ENCODE measurements at regions not wholly inside any gene's neighbourhood (a gene's known extent, or its start where the extent isn't known, plus 50 kb on each side); places are given as distances from the start of the nearest gene placed in this dataset.
"Not testable (repeated sequence)": the region's sequence is repeated elsewhere in the genome, so short reads cannot be mapped to it uniquely, and the experiment has no call there.

DNA sequence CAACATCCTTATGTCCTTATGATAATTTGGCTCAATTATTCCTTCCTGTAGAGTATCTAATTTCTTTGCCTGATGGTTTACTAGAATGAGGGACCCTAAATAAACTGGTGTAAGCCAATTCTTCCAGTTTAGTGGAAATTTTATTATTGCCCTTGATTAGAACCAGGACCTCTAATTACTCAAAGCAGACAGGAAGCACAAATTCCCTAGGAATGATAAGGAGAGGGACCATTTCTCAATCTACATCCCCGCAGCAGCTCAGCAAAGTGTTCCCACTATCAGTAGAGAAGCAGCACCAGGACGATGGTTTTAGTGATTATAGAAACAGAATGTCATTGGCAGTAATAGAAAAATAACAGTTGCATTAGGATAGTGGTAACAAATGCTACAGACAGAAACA, 97.1 kb downstream of the PLPPR4 start:
- no peak for DNase-seq (ENCODE audit: low spot score)

DNA sequence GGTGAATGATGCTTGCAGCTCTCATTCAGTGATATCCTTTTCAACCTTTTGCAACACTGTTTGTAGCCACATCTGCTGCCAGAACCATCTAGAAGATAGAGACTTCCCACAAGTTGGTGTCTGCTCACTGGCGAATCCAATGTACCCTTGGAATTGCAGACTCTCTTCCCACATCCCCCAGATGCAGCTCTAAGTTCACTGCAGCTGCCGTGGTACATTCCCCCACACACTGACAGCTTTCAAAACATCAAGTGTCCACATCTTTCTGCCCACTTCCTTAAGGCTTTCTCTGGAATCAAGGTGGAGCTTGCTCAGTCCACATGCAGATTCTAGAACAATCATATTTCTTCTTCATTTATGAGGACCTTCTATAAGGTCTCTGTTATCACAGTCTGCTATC, 99.2 kb downstream of the PLPPR4 start:
- DNase-seq (ENCODE audit: low spot score), result no peak

DNA sequence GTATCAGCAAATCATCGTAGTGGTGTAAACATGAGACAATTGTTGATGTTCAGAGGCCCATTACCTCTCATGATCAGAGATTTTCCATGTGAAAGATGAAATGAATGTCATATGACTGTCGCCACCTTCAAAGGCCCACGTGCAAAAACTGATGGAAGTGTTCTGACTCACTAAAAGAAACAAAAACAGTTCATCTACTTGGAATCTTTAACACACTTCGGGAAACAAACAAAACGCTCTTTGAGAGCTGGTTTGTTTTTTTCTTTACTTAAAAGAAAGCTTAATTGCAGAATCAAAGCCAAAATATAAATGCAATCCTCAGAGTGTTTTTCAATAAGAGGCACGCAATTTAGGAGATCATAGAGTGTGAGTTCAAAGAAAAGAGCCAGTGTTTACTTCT, 100.8 kb downstream of the PLPPR4 start:
- no peak for DNase-seq (ENCODE audit: low spot score)

DNA sequence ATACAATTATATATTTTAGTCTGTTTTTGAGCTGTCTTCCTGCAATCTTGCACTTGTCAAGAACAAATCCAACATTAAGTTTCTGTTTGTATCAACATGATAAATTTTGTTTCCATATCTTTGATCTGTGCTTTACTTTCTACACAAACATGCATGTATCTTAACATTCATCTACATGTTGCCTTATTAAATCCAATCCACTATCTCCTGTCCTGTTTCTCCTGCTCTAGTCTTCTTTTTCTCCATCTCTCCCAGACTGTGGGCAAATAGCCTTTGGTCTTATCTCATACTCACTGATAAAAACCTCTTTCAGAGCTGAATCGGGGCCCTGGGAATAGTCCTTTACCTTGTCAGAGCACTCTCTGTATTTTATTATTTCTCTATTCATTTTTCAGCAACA, 101.3 kb downstream of the PLPPR4 start:
- no peak for DNase-seq (ENCODE audit: low spot score)

DNA sequence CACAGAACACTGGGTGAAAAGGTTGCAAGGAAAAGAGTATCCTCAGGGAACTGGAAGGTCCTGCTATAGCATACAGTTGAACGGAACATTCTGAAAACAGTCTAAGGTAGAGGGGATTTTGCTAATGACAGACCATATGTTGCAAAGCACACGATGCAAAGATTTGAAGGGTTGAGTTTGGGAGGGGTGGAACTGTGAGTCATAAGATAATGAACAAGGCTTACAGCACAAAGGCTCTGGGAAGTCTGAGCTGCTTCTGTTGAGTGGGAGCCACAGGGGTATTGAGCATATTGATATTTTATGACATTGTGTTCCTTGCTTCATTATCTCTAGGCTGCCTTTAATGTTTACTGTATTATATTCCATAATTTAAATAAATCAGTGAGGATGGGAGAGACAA, 104.9 kb downstream of the PLPPR4 start:
- no peak for DNase-seq (ENCODE audit: low spot score)

DNA sequence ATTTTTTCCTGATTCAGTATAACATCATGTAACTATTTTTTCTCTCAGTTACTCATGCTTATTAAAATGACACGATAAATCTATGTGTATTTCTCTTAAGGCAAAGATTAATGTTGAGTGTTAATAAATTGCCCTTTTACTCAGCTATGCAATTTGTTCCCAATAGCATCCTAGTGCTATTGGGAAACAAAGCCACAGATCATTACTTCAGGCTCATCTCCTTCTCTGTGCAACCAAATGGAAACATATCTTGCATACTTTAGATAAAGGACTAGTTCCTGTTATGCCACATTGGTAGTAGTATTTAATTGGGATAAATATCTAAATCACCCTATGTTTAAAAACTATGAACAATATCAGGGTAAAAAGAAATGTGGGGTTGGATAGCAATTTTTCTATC, 106.2 kb downstream of the PLPPR4 start:
- DNase-seq (ENCODE audit: low spot score), result no peak

DNA sequence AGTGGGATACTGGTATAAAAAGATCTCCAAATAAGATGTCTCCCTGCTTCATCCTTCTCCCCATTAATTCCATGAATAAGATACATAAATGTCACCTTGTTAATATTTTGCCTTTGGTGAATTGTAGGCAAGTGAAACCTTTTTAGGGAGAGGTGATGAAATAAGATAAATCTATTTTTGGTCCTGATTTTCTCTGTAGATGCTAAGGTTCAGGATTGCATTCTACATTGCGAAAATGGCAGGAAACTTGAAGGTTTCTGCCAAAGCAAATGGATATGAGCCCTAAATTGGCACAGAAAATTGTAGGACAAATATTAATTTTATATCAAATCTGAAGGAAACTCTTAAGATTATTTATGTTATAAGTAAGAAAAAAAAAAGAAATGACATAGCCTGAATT, 107.1 kb downstream of the PLPPR4 start:
- DNase-seq (ENCODE audit: low spot score), result no peak

DNA sequence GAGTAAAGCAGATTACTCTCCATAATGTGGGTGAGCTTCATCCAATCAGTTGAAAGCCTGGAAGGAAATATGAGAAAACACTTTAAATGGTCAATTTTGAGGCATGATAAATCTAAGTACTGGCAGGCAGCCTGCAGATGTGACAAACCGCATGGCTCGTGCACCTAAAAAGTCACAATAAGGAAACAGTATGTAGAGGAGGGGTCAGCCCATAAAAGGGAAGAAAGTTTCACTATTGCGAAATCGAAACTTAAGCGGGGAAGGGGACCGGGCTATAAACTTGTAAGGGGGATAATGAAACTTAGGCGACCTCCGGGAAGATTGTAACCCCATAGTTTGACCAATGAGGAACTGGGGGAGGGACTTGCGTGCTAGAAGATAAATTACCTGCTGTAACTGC, 109.8 kb downstream of the PLPPR4 start:
- no peak for DNase-seq (ENCODE audit: low spot score)

DNA sequence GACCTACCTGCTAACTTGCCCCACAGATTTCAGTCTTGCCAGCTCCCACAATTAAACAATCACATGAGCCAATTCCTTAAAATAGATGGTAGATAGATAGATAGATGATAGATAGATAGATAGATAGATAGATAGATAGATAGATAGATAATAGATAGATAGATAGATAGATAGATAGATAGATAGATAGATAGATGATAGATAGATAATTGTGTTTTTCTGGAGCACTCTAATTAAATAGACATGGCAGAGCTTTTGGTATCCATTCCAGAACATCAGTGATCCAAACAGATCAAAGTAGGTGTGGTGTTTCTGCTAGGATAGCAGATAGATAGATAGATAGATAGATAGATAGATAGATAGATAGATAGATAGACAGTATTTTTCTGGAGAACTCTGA, 110.4 kb downstream of the PLPPR4 start:
- not testable (repeated sequence) for DNase-seq (ENCODE audit: low spot score)

DNA sequence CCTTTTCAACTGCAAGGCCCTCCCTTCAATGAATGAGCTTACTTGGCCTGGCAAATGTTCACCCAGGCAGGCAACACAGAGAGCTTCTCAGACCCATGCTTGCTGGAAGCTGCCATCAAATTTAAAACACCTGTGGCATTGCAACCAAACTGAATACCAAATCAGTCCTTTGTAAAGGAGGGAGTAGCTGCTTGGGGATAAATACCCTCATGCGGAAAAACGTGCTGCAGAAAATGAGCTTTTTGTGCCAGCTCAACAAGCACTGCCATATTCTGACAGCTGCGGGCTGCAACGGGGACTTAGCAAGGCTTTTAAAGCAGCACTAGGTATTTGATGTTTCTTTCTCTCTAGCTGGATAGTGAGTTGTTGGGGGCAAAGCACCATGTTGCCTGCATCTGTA, 119.7 kb downstream of the PLPPR4 start:
- DNase-seq (ENCODE audit: low spot score), result no peak

DNA sequence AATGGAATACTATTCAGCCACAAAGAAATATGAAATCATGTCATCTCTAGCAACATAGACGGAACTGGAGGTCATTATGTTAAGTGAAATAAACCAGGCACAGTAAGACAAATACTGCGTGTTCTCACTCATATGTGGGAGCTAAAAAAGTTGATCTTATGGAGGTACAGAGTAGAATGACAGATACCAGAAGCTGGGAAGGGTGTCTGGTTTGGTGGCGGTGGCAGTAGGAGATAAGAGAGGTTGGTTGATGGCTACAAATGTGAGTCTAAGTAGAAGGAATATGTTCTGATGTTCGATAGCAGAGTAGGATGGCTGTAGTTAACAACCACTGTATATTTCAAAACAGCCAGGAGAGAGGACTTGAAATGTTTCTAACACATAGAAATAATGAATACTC, 121.6 kb downstream of the PLPPR4 start:
- no peak for DNase-seq (ENCODE audit: low spot score)

DNA sequence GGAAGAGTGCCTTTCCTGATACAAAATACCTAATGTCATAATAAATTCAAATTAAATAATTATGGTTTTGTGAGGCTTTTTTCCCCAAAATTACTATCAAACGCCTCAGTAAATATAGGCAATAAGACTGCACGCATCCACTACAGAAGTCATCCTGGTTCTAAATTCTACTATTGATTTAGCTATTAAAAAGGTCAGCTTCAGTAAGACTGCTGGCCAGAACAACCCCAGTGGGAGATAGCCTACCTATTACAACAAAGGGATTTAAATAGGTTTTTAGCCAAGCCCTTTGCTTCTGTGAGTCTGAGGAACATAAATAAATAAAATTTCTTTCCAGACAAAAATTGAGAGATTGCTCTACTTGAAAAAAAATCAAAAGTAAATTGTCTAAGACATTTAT, 132.1 kb downstream of the PLPPR4 start:
- no peak for DNase-seq (ENCODE audit: low spot score)

DNA sequence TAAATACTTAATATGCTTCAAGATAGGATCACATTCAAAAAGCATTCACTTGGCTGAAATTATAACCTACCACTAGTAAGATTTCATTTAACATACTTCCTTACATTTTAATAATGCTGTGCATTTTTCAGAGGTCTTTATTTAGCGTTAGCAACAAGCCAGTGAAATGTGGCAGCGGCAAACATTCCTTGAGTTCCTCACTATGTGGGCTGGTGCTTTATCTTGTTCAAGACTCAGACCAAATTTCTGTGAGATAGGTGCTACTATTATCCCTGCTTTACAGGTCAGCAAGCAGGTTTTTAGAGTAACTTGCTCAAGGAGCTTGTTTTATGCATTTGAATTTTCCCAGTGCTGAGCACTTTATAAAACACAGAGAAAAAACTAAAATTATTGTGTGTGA, 132.7 kb downstream of the PLPPR4 start:
- no peak for DNase-seq (ENCODE audit: low spot score)

DNA sequence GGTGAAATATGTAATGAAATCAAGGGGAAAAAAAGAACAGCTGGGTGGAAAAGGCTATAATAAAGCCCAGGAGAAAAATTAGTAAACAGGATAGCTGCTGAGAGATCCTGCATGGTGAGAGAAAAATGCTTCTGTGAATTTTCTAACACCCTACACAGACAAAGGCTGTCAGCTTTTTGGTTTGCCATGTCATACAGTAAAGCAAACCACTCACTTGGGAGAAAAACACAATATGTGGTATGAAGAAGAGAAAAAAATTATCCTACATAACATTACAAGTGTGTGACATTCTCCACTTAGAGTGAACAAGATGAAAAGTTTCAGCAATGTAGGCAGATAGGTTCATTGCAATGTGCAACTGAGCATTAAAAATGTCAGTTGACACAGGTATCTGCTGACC, 133.6 kb downstream of the PLPPR4 start:
- DNase-seq (ENCODE audit: low spot score), result no peak

DNA sequence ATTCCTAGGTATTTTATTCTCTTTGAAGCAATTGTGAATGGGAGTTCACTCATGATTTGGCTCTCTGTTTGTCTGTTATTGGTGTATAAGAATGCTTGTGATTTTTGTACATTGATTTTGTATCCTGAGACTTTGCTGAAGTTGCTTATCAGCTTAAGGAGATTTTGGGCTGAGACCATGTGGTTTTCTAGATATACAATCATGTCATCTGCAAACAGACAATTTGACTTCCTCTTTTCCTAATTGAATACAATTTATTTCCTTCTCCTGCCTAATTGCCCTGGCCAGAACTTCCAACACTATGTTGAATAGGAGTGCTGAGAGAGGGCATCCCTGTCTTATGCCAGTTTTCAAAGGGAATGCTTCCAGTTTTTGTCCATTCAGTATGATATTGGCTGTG, 137.3 kb downstream of the PLPPR4 start:
- DNase-seq (ENCODE audit: low spot score), result not testable (repeated sequence)

DNA sequence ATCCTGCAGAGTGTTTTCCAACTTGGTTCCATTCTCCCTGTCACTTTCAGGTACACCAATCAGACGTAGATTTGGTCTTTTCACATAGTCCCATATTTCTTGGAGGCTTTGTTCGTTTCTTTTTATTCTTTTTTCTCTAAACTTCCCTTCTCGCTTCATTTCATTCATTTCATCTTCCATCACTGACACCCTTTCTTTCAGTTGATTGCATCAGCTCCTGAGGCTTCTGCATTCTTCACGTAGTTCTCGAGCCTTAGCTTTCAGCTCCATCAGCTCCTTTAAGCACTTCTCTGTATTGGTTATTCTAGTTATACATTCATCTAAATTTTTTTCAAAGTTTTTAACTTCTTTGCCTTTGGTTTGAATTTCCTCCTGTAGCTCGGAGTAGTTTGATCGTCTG, 140.1 kb downstream of the PLPPR4 start:
- not testable (repeated sequence) for DNase-seq (ENCODE audit: low spot score)

DNA sequence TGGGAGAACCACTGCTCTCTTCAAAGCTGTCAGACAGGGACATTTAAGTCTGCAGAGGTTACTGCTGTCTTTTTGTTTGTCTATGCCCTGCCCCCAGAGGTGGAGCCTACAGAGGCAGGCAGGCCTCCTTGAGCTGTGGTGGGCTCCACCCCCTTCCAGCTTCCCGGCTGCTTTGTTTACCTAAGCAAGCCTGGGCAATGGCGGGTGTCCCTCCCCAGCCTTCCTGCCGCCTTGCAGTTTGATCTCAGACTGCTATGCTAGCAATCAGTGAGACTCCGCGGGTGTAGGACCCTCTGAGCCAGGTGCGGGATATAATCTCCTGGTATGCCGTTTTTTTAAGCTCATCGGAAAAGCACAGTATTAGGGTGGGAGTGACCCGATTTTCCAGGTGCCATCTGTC, 141.0 kb downstream of the PLPPR4 start:
- not testable (repeated sequence) for DNase-seq (ENCODE audit: low spot score)

DNA sequence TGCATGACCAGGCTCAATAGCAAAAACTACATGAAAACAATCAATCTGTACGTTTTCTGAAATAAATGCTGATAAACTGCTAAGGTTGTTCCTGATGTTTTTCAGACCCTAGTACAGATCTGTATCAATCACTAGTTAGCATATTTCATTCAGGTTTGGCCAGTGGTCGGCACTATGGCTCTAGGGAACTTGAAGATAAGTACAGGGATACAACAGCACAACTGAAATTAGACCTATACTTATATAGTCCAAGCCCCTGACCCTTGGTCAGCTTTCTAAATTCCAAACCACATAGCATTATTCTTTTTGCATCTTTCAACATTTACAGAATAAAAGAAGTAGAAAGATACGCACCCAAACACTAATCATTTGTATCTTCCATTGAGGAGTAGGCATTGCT, 142.7 kb downstream of the PLPPR4 start:
- no peak for DNase-seq (ENCODE audit: low spot score)

DNA sequence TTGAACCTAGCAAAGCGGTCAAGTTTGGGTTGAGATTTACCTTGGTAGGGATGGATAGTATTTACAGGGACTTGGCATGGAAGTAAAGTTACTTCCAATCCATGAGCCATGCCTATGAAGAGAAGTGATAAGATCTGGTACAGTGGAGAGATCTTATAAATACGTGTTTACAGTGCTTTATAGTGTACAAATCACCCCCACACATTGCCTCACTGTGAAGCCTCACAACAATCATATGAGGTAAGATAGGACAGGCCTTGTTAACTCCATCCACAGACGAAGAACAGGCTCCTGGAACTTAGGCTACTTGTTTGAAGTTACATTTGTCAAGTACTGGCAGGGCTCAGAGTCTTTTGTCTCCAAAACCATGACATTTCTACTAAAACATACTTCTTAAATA, 159.8 kb downstream of the PLPPR4 start:
- DNase-seq (ENCODE audit: low spot score), result no peak

DNA sequence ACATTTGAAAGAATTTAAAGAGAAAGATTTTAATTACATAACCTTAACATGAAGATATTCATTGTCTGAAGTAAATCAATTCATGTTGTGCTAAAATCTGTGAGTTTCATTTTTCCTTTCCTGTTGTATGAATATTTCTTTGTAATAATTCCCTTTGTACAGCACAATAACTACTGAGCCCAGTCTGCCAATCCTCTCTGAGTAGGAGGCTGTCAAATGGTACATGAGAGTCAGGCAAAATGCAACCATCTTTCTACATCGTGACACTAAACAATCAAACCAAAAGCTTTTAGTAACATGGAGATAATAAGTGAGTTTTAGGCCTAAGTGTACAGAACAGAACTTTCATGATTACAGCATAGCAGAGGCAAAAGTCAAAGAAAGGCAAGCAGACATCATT, 165.5 kb downstream of the PLPPR4 start:
- DNase-seq (ENCODE audit: low spot score), result no peak

DNA sequence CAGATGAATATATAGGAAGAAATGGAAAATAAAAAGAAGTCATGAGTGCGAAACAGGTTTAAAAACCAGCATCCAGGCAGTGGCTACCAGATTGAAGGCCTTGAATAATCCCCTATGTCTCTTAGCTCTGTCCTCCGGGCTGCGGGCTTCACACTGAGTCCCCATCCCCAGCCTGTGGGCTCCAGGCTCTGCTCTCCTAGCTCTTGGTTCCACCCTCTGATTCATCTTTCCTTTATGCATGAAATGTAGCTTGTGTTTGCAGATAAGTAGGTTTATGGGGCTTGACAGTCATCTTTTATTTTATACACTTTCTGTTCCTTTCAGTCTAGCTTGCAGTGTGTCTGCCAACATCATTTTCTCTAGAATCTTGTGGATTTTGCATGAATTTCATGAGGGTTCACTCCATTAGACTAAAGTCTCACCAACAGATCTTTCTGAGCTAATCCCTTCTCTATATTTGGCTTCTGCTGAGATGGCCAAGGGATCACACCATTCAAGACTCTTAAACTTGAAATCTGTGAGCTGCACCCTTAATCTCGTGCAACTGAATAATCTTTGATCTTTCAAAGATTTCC, 174.5 kb downstream of the PLPPR4 start:
- DNase-seq (ENCODE audit: low spot score), result no peak

DNA sequence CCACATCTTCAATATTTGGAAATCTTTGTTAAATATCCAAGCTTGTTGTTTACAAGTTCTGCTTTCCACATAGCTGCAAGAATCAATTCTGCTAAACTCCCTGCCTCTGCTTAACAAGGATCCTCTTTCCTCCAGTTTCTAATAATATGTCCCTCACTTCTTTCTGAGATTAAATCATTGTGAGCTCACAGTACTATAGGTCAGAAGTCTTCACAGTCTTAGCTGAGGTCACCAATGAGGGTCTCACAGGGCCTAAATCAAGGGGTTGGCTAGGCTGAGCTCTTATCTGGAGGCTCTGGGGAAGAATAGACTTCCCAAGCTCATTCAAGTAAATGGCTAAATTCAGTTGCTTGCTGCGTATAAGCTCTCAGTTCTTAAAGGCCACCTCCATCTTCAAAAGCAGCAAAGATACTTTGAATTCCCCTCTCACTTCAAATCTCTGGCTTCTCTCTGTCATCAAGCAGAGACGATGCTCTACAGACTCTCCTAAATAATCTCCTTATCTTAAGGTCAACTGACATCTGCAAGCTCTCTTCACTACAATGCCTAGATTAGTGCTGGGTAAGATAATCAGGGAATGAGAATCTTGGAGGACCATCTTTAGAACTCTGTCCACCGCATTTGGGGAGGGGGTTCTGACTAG, 175.3 kb downstream of the PLPPR4 start:
- no peak for DNase-seq (ENCODE audit: low spot score)

DNA sequence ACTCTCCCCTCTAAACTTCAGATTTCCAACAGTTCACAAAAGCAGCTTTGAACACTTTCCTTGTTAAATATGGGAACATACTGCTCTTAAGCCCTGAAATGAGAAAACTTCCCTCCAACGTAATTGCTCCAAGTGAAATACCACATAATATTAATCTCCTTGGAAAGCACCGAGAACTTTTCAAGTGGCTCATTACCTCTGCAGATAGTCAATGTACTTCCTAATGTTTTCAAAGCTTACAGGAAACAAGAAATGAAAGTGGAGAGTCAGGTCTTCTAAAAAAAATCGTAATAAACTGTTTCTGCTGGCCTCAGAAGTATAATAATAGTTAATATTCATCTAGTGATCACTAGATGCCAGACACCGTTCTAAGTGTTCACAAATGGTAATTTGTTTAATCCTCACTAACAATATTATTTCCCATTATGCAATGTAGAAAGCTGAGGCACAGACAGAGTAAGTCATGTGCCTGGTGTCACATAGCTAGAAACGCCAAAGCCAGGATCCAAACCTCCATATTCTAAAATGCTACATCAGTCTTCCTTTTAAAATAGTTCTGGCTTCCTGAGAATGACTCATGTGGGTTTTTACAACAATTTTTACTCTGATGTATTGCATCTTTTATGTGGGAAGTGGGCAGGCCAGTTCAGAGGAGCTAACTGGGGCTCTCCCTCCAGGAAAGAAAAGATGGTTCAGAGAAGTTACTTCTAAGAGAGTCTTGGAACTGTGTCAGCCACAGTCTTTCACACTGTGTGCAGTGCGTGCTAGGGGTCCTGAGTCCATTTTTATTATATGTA, 177.2 kb downstream of the PLPPR4 start:
- no peak for DNase-seq (ENCODE audit: low spot score)

All from RKO (cell line).